GM12865 (cell line): ENCODE measurements at regions not wholly inside any gene's neighbourhood (a gene's known extent, or its start where the extent isn't known, plus 50 kb on each side); places are given as distances from the start of the nearest gene placed in this dataset.
"Not testable (repeated sequence)": the region's sequence is repeated elsewhere in the genome, so short reads cannot be mapped to it uniquely, and the experiment has no call there.

Source experiments
- DNase-seq: peaks from one replicate; pipeline ENCODE4 v3.0.0; 2010; ENCODE audit warnings: low read depth
- H3K4me3 ChIP-seq: 2 replicates; pipeline ENCODE4 v1.5.1; 2011; ENCODE audit warnings: mild to moderate bottlenecking, low read depth, low read length, control low read depth
- TF ChIP-seq, protein P1 (sequence below): IDR thresholded peaks from 2 replicates; pipeline ENCODE4 v1.5.1; 2011; ENCODE audit warnings: low read length, control low read depth, low read depth, inconsistent platforms; ENCODE audit not compliant: insufficient read depth; ENCODE audit errors: missing control alignments

DNA sequence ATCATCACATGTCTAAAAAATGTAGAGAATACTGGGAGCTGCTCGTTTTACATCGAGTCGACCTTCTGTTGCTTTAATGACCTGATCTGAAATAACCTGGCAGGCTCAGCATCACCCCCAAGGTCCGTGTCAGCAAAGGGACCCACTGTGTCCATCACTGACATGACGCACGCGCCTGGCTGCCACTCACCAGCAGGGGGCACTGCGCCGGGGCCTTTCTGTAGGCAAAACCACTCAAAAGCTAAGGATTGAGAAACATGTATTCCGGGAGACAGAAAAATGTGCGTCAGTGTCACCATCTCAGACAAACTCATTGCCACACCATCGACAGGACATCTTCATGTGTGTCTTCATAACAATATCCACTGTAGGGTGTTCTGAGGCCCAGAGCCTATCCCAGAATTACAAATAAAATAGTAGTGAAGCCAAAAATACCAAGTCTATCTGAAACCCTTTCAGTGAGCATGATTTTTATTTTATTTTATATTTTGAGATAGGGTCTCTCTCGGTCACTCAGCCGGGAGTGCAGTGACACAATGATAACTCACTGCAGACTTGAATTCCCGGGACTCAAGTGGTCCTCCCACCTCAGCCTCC lies 130.3 kb upstream of the LSM14A start:
- TF ChIP-seq, protein P1, sequence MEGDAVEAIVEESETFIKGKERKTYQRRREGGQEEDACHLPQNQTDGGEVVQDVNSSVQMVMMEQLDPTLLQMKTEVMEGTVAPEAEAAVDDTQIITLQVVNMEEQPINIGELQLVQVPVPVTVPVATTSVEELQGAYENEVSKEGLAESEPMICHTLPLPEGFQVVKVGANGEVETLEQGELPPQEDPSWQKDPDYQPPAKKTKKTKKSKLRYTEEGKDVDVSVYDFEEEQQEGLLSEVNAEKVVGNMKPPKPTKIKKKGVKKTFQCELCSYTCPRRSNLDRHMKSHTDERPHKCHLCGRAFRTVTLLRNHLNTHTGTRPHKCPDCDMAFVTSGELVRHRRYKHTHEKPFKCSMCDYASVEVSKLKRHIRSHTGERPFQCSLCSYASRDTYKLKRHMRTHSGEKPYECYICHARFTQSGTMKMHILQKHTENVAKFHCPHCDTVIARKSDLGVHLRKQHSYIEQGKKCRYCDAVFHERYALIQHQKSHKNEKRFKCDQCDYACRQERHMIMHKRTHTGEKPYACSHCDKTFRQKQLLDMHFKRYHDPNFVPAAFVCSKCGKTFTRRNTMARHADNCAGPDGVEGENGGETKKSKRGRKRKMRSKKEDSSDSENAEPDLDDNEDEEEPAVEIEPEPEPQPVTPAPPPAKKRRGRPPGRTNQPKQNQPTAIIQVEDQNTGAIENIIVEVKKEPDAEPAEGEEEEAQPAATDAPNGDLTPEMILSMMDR, result peak; percentile 93
- no peak overlapping the region for H3K4me3 ChIP-seq
- DNase-seq, result peak; percentile 64

DNA sequence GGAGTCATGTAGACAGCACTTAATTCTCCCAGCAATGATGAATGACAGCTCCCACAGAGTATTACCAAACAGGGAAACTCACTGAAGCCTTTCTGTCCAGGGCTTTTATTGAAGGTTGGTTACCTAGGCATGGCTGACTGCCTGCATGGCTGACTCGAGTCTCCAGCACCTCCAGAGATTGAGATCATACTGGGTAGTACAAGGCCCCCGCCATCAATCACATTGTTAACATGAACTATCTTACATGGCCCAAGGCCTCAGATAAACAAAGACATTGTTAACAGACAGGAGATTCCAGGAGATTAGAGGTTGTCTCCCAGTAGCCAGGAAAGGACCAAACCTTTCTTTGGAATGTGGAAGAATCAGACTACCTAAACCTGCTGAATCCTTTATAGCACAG lies 128.3 kb upstream of the LSM14A start:
- no peak for DNase-seq
- TF ChIP-seq, protein P1, result no peak
- no peak overlapping the region for H3K4me3 ChIP-seq

DNA sequence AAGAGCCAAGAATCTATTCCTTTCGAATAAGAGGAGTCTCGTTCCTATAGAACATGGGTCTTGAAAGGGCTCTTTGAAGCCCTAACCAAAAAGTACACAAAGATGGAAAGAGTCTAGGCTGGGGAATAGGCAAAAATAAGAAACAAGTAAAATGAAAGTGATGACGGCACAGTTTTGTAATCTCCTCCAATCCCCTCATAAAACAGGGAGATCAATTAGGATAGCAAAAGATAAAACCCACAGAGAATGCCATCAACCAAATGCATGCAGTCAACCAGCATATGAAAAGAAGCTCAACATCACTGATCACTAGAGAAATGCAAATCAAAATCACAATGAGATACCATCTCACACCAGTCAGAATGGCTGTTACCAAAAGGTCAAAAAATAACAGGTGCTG lies 122.4 kb upstream of the LSM14A start:
- no peak overlapping the region for H3K4me3 ChIP-seq
- TF ChIP-seq, protein P1, result no peak
- DNase-seq, result no peak

DNA sequence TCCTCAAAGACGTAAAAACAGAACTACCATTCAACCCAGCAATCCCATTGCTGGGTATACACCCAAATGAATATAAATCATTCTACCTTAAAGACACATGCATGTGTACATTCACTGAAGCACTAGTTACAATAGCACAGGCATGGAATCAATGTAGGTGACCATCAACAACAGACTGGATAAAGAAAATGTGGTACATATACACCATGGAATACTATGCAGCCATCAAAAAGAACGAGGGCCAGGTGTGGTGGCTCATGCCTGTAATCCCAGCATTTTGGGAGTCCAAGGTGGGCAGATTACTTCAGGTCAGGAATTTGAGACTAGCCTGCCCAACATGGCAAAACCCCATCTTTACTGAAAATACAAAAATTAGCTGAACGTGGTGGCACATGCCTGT lies 121.9 kb upstream of the LSM14A start:
- not testable (repeated sequence) for DNase-seq, H3K4me3 ChIP-seq

DNA sequence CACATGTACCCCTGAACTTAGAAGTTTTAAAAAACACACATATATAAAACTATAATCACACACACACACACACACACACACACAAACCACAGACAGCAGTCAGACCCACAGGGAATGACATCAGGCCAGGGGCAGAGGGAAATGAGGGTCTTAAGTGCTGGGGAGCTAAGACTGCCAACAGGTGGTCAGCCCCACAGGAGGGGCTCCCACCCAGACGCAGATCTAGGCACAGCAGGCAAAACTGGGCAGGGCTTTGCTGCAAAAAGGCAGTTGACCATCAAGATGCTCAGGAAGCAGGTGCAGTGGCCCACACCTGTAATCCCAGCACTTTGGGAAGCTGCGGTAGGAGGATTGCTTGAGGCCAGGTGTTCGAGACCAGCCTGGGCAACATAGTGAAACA lies 121.0 kb upstream of the LSM14A start:
- H3K4me3 ChIP-seq, result no peak overlapping the region
- TF ChIP-seq, protein P1, result no peak
- DNase-seq, result no peak

DNA sequence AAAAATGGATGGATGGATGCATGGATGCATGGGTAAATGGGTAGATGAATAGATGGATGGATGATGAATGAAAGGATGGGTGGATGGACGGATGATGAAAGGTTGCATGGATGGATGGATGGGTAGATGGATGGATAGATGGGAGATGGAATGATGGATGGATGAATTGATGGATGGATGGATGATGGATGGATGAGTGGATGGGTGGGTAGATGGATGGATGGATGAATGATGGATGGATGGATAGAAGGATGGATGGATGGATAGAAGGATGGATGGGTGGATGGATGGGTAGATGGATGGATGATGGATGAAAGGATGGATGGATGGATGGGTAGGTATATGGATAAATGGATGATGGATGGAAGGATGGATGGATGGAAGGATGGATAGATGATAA lies 115.1 kb upstream of the LSM14A start:
- H3K4me3 ChIP-seq, result no peak overlapping the region
- no peak for DNase-seq
- TF ChIP-seq, protein P1, result no peak

DNA sequence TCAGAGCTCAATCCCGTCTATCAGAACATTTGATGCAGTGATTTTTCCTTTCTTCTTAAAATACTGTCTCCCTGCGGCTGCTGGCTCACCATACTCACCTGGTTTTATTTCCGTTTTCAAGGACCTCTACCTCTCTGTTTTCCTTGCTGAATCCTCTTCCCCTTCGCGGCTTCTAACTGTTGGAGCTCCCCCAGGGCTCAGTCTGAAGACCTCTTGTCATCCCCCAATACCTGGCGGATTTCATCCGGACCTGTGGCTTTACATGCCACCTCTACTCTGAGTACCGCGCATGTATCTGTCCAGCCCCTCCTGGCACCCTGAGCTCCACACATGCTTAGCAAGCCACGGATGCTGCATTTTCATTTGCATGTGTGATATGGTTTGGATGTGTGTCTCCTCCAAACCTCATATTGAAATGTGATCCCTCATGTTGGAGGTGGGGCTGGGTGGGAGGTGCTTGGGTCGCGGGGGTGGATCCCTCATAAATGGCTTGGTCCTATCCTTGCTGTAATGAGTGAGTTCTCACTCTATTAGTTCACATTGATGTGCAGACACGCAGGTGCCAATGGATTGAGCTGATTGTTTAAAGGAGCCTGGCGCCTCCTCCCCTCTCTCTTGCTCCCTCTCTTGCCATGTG lies 106.2 kb upstream of the LSM14A start:
- no peak overlapping the region for H3K4me3 ChIP-seq
- no peak for DNase-seq
- TF ChIP-seq, protein P1, result no peak
